ENCODE measurements at regions not wholly inside any gene's neighbourhood (a gene's known extent, or its start where the extent isn't known, plus 50 kb on each side); places are given as distances from the start of the nearest gene placed in this dataset.

- Histone ChIP-seq H3K79me2 (ENCODE audit: control insufficient read depth, insufficient read depth, low read length) (no peaks in the 10 kb centered on the region), H3K36me3 (ENCODE audit: control insufficient read depth in 2 of 2, extremely low read depth in 1 of 2, insufficient read depth in 2 of 2, low read length in 2 of 2) (no peaks in the 10 kb centered on the region), H3K27me3 (ENCODE audit: control insufficient read depth in 2 of 2, insufficient read depth in 2 of 2, low read length in 2 of 2) (no peaks in the 10 kb centered on the region), H3K9me3 (replicated peaks; ENCODE audit: control insufficient read depth, insufficient read depth, low read length) (no peaks in the 10 kb centered on the region), H3K4me3 (replicated peaks in 1 of 3; ENCODE audit: insufficient read depth in 1 of 3, low read depth in 1 of 3, low read length in 3 of 3) (no peak overlapping the region), H3K27ac (ENCODE audit: insufficient read depth, low read depth, low read length) (no peak overlapping the region), H2AFZ (ENCODE audit: low read depth, low read length) (no peak overlapping the region), H3K4me1 (ENCODE audit: control insufficient read depth, extremely low read depth, insufficient read depth, low read length) (no peaks in the 10 kb centered on the region), H4K20me1 (replicated peaks; ENCODE audit: control insufficient read depth, extremely low read depth, insufficient read depth, low read length) (no peaks in the 10 kb centered on the region), H3K9ac (replicated peaks; ENCODE audit: extremely low read depth, insufficient read depth, low read length) (no peak overlapping the region), H3K9me1 (replicated peaks; ENCODE audit: control insufficient read depth, extremely low read depth, insufficient read depth, low read length) (no peaks in the 10 kb centered on the region), H3K4me2 (ENCODE audit: insufficient read depth, low read length) (no peak overlapping the region)
- FAIRE-seq (no peak), DNase-seq (ENCODE audit: low read depth, low spot score) (no peak)
- intact Hi-C loops (cut with micrococcal nuclease) (no loop called here), dilution Hi-C loops (cut with MboI; ENCODE audit: extremely low pct_ligation_motif_present, low sequenced_read_pairs) (no loop called here)
- BruUV-seq (replicated peaks) = no TSS peak
- CTCF ChIA-PET = no interaction called here
- no peak for TF ChIP-seq POLR2AphosphoS5 (IDR thresholded peaks at IDR 0.05; ENCODE audit: insufficient read depth, low read depth, low read length)
- TF ChIP-seq FOS (IDR thresholded peaks at IDR 0.05; ENCODE audit: borderline replicate concordance, insufficient read depth, low read length) = no peak
- POLR2A ChIA-PET = no interaction called here
These were observed 91.0 kb upstream of the SLC4A10 start for GRCh38 chr2:161533218-161533617.

GRCh38 chr2:161546635-161547034, 77.6 kb upstream of the SLC4A10 start:
- intact Hi-C loops (cut with micrococcal nuclease) = no loop called here
- H3K9me3 ChIP-seq (replicated peaks; ENCODE audit: control insufficient read depth, insufficient read depth, low read length) = no peaks in the 10 kb centered on the region
- TF ChIP-seq POLR2A (IDR thresholded peaks at IDR 0.05; ENCODE audit: low read depth, low read length) (no peak), CTCF (IDR thresholded peaks at IDR 0.05; ENCODE audit: extremely low read depth in 1 of 2, insufficient read depth in 1 of 2, low read depth in 1 of 2, low read length in 2 of 2) (no peak), POLR2AphosphoS5 (IDR thresholded peaks at IDR 0.05; ENCODE audit: insufficient read depth, low read depth, low read length) (no peak), FOS (IDR thresholded peaks at IDR 0.05; ENCODE audit: borderline replicate concordance, insufficient read depth, low read length) (no peak), GATA2 (IDR thresholded peaks at IDR 0.05; ENCODE audit: insufficient read depth, insufficient read length, low read depth, low read length) (no peak), JUN (IDR thresholded peaks at IDR 0.05; ENCODE audit: borderline replicate concordance, insufficient read depth, insufficient read length, low read depth) (no peak), MAX (IDR thresholded peaks at IDR 0.05; ENCODE audit: insufficient read depth, insufficient read length) (no peak)
- no peaks in the 10 kb centered on the region for H3K9me1 ChIP-seq (replicated peaks; ENCODE audit: control insufficient read depth, extremely low read depth, insufficient read depth, low read length)
- no TSS peak for BruUV-seq (replicated peaks)
- H3K4me3 ChIP-seq (replicated peaks in 1 of 3; ENCODE audit: insufficient read depth in 1 of 3, low read depth in 1 of 3, low read length in 3 of 3) = no peak overlapping the region
- H3K36me3 ChIP-seq (ENCODE audit: control insufficient read depth in 2 of 2, extremely low read depth in 1 of 2, insufficient read depth in 2 of 2, low read length in 2 of 2) = no peaks in the 10 kb centered on the region
- no peaks in the 10 kb centered on the region for H3K27me3 ChIP-seq (ENCODE audit: control insufficient read depth in 2 of 2, insufficient read depth in 2 of 2, low read length in 2 of 2)
- DNase-seq (ENCODE audit: low read depth, low spot score) (no peak), FAIRE-seq (no peak)
- POLR2A ChIA-PET = no interaction called here
- H4K20me1 ChIP-seq (replicated peaks; ENCODE audit: control insufficient read depth, extremely low read depth, insufficient read depth, low read length) = no peaks in the 10 kb centered on the region
- no peak overlapping the region for H3K9ac ChIP-seq (replicated peaks; ENCODE audit: extremely low read depth, insufficient read depth, low read length)
- dilution Hi-C loops (cut with MboI; ENCODE audit: extremely low pct_ligation_motif_present, low sequenced_read_pairs) = no loop called here
- H2AFZ ChIP-seq (ENCODE audit: low read depth, low read length) = no peak overlapping the region
- CTCF ChIA-PET = no interaction called here
- H3K4me1 ChIP-seq (ENCODE audit: control insufficient read depth, extremely low read depth, insufficient read depth, low read length) = no peaks in the 10 kb centered on the region
- H3K4me2 ChIP-seq (ENCODE audit: insufficient read depth, low read length) = no peak overlapping the region
- no peak overlapping the region for H3K27ac ChIP-seq (ENCODE audit: insufficient read depth, low read depth, low read length)
- H3K79me2 ChIP-seq (ENCODE audit: control insufficient read depth, insufficient read depth, low read length) = no peaks in the 10 kb centered on the region
